ENCODE measurements at regions not wholly inside any gene's neighbourhood (a gene's known extent, or its start where the extent isn't known, plus 50 kb on each side); places are given as distances from the start of the nearest gene placed in this dataset.

DNA sequence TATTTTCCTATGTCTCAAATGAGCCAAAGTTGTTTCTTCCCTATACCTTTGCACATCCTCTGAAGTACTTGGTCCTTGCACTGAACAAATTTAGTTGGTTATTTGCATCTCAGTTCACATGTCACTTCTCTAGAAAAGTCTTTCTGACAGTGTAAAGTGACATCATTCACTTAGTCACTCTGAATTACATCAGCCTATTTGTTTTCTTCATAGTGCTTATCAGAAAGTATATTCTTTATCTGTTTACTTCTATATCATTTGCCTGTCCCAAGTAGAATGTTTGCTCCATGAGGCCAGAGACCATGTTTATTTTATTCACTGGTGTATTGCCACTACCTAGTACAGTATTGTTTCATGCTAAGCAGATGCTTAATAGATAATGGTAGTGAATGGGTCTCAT is 173.7 kb downstream of the HNMT start:
- Histone ChIP-seq H3K4me3 (ENCODE audit: low read length in 3 of 3) (no peak overlapping the region), H3K27me3 (ENCODE audit: control insufficient read depth, insufficient read depth, low read length) (no peaks in the 10 kb centered on the region), H3K27ac (ENCODE audit: low read depth in 2 of 2, low read length in 2 of 2) (no peak overlapping the region), H3K36me3 (ENCODE audit: control insufficient read depth in 2 of 3, insufficient read depth in 3 of 3, low read length in 3 of 3) (no peaks in the 10 kb centered on the region), H3K9me3 (ENCODE audit: control insufficient read depth in 2 of 3, insufficient read depth in 1 of 3, low read length in 3 of 3) (no peaks in the 10 kb centered on the region), H3K4me1 (ENCODE audit: control insufficient read depth in 2 of 3, insufficient read depth in 2 of 3, low read depth in 1 of 3, low read length in 3 of 3) (no peaks in the 10 kb centered on the region), H3K9ac (ENCODE audit: low read length in 3 of 3) (no peak overlapping the region)
- FAIRE-seq (no peak), DNase-seq (no peak)
- TF ChIP-seq, protein P1, sequence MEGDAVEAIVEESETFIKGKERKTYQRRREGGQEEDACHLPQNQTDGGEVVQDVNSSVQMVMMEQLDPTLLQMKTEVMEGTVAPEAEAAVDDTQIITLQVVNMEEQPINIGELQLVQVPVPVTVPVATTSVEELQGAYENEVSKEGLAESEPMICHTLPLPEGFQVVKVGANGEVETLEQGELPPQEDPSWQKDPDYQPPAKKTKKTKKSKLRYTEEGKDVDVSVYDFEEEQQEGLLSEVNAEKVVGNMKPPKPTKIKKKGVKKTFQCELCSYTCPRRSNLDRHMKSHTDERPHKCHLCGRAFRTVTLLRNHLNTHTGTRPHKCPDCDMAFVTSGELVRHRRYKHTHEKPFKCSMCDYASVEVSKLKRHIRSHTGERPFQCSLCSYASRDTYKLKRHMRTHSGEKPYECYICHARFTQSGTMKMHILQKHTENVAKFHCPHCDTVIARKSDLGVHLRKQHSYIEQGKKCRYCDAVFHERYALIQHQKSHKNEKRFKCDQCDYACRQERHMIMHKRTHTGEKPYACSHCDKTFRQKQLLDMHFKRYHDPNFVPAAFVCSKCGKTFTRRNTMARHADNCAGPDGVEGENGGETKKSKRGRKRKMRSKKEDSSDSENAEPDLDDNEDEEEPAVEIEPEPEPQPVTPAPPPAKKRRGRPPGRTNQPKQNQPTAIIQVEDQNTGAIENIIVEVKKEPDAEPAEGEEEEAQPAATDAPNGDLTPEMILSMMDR (IDR thresholded peaks at IDR 0.05; ENCODE audit: borderline replicate concordance, extremely low read depth, insufficient read depth): no peak
- intact Hi-C loops (cut with DNase I): no loop called here

DNA sequence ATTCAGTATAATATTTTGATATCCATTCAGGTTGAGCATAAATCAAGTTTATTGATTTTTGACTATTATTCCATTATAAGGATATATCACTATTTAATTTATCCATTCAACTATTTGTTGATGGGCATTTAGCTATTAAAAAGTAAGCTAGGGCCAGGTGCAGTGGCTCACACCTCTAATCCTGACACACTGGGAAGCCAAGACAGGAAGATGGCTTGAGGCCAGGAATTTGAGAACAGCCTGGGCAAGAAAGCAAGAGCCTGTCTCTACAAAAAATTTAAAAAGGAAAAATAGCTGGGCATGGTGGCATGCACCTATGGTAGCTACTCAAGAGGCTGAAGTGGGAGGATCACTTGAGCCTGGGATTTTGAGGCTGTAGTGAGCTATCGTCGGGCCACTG is 183.5 kb downstream of the HNMT start:
- Histone ChIP-seq H3K27me3 (ENCODE audit: control insufficient read depth, insufficient read depth, low read length) (no peaks in the 10 kb centered on the region), H3K9me3 (ENCODE audit: control insufficient read depth in 2 of 3, insufficient read depth in 1 of 3, low read length in 3 of 3) (no peaks in the 10 kb centered on the region), H3K9ac (ENCODE audit: low read length in 3 of 3) (no peak overlapping the region), H3K4me1 (ENCODE audit: control insufficient read depth in 2 of 3, insufficient read depth in 2 of 3, low read depth in 1 of 3, low read length in 3 of 3) (no peaks in the 10 kb centered on the region), H3K36me3 (ENCODE audit: control insufficient read depth in 2 of 3, insufficient read depth in 3 of 3, low read length in 3 of 3) (no peaks in the 10 kb centered on the region), H3K4me3 (ENCODE audit: low read length in 3 of 3) (no peak overlapping the region), H3K27ac (ENCODE audit: low read depth in 2 of 2, low read length in 2 of 2) (no peak overlapping the region)
- TF ChIP-seq, protein P1 (IDR thresholded peaks at IDR 0.05; ENCODE audit: borderline replicate concordance, extremely low read depth, insufficient read depth): no peak
- no peak for DNase-seq
- no peak for FAIRE-seq
- intact Hi-C loops (cut with DNase I): no loop called here

DNA sequence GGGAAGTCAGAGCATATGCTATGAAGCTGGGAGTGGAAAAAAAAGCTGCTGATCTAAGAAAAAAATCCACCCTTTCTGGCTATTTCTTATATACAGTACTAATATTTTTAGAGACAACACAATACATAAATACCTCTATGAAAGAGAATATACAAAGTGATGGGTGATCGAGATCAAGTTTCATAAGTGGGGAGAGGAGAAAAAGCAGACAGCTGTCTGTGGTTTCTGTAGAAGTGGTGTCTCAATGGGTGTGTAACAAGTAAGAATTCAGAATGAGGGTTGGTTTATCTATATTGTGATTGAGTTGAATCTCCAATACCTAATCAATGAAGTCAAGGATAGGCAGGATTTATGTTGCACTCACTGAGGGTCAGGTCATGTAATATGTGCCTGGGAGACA is 191.0 kb downstream of the HNMT start:
- Histone ChIP-seq H3K9me3 (ENCODE audit: control insufficient read depth in 2 of 3, insufficient read depth in 1 of 3, low read length in 3 of 3) (no peaks in the 10 kb centered on the region), H3K9ac (ENCODE audit: low read length in 3 of 3) (no peak overlapping the region), H3K27ac (ENCODE audit: low read depth in 2 of 2, low read length in 2 of 2) (no peak overlapping the region), H3K27me3 (ENCODE audit: control insufficient read depth, insufficient read depth, low read length) (no peaks in the 10 kb centered on the region), H3K36me3 (ENCODE audit: control insufficient read depth in 2 of 3, insufficient read depth in 3 of 3, low read length in 3 of 3) (no peaks in the 10 kb centered on the region), H3K4me1 (ENCODE audit: control insufficient read depth in 2 of 3, insufficient read depth in 2 of 3, low read depth in 1 of 3, low read length in 3 of 3) (no peaks in the 10 kb centered on the region), H3K4me3 (ENCODE audit: low read length in 3 of 3) (no peak overlapping the region)
- no peak for FAIRE-seq
- no peak for DNase-seq
- intact Hi-C loops (cut with DNase I): no loop called here
- TF ChIP-seq, protein P1 (IDR thresholded peaks at IDR 0.05; ENCODE audit: borderline replicate concordance, extremely low read depth, insufficient read depth): no peak

DNA sequence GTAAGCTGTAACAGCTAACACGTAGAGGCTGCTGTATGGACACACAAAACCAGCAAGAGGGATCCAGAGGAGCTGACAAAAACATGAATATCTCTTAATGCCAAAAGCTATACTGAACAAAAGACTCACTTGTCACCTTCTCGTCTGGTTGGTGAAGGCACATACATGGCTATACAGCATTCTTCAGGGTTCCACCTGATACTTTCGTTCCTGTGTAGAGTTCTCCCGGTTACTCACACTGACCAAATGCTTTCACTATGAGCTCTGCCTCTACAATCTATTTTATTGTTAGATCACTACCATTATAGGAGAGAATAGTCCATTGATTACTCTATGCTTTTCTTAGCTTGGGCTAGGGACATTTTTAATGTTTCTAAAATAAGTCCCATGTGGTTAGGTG is 193.1 kb downstream of the HNMT start:
- intact Hi-C loops (cut with DNase I): no loop called here

More for the DNA sequence above, 193.1 kb downstream of the HNMT start:
- Histone ChIP-seq H3K9ac (ENCODE audit: low read length in 3 of 3) (no peak overlapping the region), H3K9me3 (ENCODE audit: control insufficient read depth in 2 of 3, insufficient read depth in 1 of 3, low read length in 3 of 3) (no peaks in the 10 kb centered on the region), H3K36me3 (ENCODE audit: control insufficient read depth in 2 of 3, insufficient read depth in 3 of 3, low read length in 3 of 3) (no peaks in the 10 kb centered on the region), H3K4me3 (ENCODE audit: low read length in 3 of 3) (no peak overlapping the region), H3K27ac (ENCODE audit: low read depth in 2 of 2, low read length in 2 of 2) (no peak overlapping the region), H3K4me1 (ENCODE audit: control insufficient read depth in 2 of 3, insufficient read depth in 2 of 3, low read depth in 1 of 3, low read length in 3 of 3) (no peaks in the 10 kb centered on the region), H3K27me3 (ENCODE audit: control insufficient read depth, insufficient read depth, low read length) (no peaks in the 10 kb centered on the region)
- DNase-seq (no peak), FAIRE-seq (no peak)
- TF ChIP-seq, protein P1 (IDR thresholded peaks at IDR 0.05; ENCODE audit: borderline replicate concordance, extremely low read depth, insufficient read depth): no peak
